Inflammatory macrophage treated with lipopolysaccharide for 1 hour (primary cell): ENCODE measurements at regions not wholly inside any gene's neighbourhood (a gene's known extent, or its start where the extent isn't known, plus 50 kb on each side); places are given as distances from the start of the nearest gene placed in this dataset.
A peak's percentile ranks its signal among the peaks of the same experiment; 100 is the strongest.
"Not testable (repeated sequence)": the region's sequence is repeated elsewhere in the genome, so short reads cannot be mapped to it uniquely, and the experiment has no call there.

Experiments used
- DNase-seq, 2 donors: peaks; one replicate each; pipeline ENCODE4 v3.0.0-alpha.2; 2020 to 2022

DNA sequence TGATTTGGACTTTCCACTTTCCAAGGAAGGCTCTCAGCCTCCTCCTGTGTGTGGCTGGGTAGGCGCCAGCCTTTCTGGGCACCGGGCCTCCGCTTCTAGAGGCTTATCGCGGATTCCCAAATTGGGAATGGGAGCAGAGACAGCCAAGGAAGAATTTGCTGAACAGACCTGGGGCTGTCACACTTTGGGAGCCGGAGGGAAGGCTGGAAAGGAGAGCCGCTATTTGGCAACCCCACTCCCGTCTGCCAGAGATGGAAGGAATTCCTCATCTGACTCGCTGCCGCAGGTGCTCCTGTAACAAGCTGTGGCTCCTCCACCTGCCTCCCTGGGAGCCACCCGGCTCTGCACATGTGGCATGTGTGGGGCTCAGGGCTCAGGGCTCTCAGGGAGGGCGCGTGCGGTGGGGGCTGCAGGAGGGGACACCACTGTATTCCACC is 50.8 kb upstream of the ECHDC3 start:
- DNase-seq, result no peak

DNA sequence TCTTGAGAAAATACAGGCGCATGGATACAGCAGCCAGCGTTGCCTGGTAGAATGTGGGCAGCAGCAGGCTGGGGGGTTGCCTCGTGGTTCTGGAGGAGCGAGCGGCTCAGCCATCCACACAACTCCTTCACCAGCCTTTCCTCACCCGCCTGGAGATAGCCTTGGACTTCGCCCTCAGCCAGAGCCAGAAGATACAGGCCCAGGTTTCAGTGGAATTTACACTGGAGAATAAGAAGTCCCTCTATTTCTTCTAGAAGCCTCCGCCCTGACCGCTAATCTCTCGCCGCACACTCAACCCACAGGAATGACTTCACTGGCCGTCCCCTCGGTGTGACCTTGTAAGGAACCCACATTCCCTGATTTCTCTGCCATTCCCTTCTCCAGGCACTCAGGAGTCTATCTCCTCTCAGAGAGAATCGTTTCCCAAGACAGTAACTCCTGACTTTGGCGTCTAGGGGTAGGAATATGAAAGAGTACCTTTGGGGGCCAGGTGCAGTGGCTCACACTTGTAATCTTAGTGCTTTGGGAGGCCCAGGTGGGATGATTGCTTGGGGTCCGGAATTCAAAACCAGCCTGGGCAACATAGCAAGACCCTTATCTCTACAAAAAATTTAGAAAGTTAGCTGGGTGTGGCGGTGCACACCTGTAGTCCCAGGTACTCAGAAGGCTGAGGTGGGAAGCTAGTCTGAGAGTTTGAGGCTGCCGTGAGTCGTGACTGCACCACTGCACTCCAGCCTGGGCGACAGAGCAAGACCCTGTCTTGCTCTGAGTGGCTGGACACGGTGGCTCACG is 52.0 kb upstream of the ECHDC3 start:
- no peak for DNase-seq

DNA sequence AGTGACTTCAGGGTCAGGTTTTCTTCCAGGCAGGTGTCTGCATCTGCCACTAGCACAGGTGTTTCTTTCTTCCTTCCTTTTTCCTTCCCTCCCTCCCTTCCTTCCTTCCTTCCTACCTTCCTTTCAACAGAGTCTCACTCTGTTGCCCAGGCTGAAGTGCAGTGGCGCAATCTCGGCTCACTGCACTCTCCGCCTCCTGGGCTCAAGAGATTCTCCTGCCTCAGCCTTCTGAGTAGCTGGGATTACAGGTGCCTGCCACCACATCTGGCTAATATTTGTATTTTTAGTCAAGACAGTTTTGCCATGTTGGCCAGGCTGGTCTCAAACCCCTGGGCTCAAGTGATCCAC is 53.8 kb upstream of the ECHDC3 start:
- DNase-seq, result not testable (repeated sequence)

DNA sequence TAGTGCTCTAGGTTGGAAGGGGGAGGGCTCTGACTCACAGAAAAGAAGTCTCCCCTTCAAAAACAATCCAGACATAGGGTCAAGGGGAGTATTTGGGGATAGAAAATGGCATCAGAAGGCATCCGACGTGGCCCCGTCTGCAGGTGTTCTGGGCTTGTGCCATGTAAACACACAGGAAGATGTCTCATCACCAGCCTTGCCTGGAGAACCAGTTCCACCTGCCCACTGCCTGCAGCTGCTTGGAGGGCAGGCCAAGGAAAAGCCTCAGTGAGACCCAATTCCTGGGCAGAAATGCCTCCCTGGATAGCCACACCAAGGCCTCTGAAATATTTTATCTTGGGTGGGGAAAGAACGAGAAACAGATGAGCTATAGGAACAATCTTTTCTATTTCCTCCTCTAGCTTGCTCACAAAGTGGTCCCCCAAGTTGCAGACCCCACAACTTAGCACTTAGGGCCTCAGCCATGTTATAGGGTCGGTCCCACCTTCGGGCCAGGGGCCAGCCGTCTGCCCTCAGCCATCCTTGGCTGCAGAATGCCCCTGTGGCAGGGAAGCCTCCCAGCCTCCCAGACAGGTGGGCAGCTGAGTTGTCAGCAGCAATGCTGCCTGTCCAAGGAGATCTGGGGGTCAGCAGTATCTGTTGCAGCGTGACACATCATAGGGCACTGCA is 54.3 kb upstream of the ECHDC3 start:
- no peak for DNase-seq

DNA sequence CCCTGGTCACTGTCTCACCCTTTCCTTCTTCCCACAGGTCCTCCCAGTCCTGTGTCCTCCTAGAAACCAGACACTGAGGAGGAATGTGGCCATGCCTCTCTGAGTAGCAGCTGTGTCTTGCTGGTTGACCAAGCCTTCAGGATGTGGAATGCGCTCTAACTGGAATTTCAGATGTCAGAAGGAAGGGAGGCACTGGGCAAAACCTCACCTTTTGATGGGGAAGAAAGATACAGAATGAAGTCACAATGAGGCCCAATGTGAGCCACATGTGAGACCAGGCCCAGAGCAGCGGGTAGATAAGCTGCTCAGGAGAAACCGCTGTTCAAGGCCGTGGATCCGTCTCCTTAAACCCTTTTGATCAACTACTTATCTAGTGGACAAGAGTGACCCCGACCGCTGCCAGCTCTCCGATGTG is 54.8 kb upstream of the ECHDC3 start:
- DNase-seq, result no peak

DNA sequence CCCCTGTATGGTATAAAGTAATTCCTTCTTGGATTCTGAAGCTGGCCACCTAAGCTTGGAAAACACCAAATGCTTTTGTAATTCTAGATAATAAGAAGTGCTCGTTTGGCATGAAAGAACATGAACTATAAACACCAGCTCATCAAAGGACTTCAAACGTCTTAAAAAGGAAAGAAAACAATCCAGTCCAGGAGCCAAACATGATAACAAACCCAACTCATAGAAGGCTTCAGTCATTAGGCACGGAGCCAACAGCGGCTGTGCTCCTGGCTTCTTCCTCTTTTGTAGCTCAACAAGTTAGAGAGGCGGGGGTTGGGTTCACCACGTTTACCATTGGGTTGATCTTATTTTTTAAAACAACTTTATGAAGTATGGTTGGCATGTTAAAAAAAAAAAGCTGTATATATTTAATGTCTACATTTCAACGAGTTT is 56.4 kb upstream of the ECHDC3 start:
- DNase-seq, result peak; percentile 74 to 77

DNA sequence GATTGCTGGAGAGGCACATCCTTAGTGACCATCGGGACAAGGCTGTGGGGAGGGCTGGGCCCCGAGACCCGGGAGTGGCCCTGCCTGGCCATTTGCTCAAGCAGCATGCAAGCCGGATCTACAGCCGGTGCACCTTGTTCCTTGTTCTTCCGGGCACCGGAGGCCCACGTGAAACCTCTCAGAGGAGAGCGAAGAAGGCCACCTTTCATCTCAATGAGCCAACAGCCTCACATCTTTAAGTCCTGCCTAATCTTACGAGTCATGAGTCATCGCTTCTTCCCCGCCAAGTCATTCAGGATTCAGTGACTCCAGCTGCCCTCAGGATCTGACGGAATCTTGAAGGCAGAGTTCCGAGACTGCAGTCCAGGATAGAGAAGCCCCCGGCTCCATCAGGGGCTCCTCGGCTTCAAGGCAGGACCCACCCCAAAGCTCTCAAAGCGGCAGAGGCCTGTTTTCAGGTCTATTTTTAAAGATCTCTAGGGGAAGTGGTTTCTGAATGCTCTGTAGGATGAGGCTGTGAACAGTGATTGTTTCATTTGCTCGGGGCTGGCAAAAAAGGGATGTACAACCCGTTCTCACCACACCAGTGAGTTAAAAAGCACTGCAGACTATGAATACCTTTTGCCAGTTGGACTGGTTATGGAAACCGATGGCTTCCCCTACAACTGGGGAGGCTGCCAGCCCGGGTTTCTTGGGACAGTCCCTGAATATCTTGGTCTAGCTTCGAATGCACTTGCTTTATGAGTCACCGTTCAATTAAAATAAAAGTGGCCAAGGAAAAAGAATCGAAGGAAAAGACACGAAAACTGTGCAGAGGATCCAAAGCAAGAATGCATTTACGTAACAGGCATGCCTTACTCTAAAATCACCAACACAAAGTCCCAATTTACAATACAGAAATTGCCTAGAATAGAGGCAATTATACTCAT is 57.2 kb upstream of the ECHDC3 start:
- peak; percentile 60 to 81 for DNase-seq

DNA sequence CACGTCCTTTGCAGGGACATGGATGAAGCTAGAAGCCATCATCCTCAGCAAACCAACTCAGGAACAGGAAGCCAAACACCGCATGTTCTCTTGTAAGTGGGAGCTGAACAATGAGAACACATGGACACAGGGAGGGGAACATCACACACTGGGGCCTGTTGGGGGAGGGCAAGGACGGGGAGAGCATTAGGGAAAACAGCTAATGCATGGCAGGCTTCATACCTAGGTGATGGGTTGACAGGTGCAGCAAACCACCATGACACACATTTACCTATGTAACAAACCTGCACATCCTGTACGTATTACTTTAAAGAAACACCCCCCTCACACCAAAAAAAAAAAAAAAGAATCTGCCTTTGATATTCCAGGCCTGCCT is 57.9 kb upstream of the ECHDC3 start:
- not testable (repeated sequence) for DNase-seq

DNA sequence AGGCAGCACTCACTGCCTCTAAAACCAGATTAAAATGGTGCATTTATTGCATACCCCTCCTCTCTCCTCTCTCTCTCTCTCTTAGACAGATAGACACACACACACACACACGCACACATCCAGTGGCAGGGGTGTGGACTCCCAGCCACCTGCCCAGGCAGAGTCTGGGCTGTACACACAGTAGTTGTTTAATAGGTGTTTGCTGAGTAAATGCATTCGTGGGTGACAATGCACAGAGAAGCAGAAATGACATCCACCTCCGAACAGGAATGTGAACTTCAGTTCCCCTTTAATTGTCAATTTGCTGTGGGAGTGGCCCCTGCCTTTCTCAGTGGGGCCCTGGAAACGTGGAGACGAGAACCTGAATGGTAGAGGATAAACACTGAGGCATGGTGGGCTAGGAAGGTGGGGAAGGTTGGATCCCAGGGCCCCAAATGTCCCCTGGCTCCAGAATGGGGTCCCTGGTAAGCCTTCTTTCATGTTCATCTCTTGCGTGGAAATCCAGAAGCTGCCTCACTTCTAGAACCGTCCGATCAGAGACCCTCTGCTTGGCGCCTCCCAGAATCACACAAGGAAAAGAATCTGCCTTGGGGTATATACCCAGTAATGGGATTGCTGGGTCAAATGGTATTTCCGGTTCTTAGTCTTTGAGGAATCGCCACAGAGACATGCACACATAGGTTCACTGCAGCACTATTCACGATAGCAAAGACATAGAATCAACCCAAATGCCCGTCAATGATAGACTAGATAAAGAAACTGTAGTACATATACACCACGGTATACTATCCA is 58.5 kb upstream of the ECHDC3 start:
- no peak for DNase-seq

DNA sequence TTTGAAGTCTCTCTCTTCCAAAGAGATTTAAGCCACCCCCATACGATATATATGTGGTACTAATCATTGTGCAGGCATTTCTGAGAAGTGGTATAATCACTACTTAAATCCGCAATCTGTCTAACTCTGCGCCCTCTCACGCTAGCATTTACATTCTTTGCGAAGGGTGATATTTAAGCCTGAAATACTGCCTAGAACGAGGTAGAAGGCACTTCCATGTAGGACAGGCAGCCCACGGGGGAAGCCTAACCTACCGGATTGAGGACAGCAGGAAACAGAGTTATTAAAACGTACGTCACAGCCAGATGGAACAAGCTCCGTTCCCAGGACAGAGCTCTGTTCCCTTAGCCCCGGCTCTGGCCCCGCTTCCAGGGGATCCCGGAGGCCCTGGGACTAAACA is 59.3 kb upstream of the ECHDC3 start:
- no peak for DNase-seq

DNA sequence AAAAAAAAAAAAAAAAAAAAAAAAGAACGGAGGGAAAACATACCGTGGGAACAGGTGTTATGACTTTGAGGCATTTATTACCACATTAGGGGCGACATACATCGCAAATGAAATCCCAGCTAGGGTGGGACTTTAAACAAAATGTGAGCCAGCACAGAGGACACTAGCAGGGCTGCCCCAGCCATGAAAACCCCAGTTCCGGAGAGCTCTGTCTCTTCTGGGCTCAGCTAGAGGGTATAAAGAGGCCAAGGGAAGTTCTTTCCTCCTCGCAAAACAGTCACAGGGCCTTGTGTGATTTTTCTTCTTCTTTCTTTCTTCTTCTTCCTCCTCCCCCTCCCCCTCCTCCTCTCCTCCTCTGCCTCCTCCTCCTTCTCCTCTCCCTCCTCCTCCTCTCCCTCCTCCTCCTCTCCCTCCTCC is 59.9 kb upstream of the ECHDC3 start:
- no peak for DNase-seq

DNA sequence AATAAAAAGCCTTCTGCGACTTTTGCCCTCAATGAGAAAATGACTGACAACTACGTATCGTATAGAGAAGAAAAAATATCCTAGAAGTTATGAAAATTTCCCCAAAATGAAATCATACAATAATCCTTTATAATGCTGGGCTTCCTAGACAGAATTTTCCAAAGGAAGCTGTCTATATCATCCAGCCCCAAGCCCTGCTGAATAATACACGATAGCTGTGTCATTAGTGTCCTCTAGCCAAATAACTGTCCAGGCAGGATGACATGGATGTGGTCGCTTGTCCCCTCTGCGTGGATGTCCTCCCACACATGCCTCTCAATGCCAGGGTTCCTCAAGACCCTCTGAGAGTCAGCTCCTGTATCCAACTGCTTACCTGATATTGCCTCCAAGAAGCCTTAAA is 61.7 kb upstream of the ECHDC3 start:
- no peak for DNase-seq

DNA sequence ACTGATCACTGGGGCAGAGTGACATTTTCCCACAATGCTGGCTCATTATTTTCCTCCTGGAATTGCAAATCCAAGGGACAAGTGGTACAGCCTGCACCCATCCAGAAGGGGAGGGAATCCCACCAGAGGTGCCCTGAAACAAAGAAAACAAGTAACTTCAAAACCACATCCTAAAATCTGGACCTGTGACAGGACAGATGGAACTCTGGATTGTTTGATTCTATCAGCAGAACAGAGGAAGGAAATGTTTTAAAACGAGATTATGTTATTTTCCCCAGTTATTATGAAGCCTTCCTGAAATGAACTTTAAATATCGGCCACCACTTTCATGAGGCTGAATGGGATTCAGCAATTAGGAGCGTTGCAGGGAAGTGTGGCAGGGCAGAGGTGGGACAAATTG is 62.2 kb upstream of the ECHDC3 start:
- DNase-seq, result no peak

DNA sequence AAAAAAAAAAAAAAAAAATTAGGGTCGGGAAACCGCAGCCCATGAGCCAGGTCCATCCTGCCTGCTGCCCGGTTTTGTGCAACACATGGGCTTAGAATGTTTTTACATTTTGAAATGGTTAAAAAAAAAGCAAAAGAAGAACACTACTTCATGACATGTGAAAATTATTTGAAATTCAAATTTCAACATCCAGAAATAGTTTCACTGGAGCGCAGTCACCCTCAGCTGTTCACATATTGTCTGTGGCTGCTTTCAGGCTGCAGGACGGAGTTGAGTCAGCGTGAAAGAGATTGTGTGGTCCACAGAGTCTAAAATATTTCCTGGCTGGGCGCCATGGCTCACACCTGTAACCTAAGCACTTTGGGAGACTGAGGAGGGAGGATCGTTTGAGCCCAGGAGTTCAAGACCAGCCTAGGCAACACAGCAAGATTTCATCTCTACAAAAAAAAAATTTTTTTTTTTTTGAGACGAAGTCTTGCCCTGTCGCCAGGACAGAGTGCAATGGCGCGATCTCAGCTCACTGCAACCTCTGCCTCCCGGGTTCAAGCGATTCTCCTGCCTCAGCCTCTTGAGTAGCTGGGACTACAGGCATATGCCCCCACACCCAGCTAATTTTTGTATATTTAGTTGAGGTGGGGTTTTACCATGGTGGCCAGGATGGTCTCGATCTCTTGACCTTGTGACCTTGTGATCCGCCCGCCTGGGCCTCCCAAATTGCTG is 63.9 kb upstream of the ECHDC3 start:
- peak; percentile 45 to 81 for DNase-seq

DNA sequence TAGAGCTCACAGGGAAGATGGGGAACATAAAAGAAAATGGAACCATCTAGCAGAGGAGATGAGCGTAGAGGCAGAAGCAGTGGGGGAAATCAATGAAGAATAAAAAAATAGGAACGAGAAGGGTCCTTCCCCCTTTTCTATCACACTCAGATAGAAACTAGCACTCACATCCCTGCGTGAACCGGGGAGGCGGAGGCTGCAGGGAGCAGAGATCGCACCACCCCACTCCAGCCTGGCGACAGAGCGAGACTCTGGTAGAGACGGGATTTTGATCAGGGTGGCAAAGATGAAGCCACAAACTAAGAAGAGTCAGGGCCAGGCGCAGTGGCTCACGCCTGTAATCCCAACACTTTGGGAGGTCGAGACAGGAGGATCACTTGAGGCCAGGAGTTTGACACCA is 64.7 kb upstream of the ECHDC3 start:
- DNase-seq, result no peak

DNA sequence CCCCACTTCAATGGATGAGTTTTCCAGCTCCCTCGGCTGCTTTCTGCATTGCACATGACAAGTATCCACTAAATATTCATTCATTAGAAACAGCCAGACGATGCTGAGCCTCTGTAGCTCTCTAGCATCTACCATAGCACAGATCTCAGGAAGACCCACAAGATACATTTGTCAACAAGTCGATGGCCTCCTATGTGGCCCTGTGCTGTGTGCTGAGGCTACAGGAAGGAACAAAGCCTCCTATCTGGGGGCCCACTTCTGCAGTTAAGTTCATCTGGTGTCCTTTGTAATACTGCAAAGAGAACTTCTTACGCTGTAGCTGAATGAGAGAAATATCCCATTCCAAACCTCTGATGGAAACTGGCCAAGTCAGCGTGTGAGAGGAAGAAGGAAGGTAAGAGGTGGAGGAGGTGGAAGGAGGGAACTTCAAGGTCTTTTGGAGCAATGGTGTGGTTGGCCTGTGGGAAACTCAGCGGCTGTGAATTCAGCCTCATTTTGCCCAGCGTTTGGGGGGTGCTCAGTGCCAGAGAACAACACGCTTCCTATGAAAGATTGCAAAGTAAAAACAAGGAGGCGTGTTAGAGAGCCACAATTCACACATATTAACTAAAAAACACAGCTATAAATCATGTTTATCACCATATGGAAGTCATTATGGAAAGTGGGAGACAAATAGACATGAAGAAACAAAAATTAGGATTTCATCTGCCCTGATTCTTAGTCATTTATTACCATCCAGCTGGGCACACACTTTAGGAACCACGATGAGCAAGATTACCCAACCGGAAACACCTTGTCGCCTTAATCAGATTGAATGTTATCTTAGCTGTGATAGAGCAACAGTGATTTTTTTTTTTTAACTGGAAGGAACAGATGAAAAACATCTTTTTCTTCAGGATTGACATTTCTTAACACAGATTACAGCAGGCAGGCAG is 62.2 kb upstream of the USP6NL start:
- no peak for DNase-seq

DNA sequence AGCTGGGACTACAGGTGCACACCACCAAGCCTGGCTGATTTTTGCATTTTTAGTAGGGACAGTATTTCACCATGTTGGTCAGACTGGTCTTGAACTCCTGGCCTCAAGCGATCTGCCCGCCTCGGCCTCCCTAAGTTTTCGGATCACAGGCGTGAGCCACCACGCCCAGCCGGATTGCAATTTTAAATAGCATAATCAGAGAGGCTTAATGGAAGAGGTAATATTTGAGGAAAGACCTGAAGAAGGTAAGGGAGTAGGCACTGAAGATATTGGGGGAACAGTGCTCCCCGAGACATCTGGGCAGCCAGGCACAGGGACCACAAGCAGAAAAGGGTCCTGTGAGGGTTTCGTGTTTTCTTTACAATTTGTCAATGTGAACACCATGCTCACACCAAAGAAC is 61.4 kb upstream of the USP6NL start:
- no peak for DNase-seq

DNA sequence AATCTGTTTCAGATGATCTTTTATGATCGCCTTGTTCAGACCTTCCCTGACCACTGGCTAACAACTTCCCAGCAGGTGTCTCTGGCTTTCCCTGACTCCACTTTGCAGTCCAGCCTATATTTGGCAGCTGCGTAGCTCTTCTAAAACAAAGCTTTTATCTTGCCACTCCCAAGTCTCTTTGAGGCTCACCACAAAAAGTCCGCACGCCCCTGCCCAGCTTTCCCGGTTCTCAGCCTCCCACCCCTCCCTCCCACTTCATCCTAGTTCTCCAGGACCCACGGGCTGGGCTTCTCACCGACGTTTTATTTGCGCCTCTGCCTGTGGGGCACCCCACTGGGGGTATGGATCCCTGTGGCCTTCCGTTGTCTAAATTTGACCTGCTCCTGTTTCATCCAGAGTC is 58.9 kb upstream of the USP6NL start:
- no peak for DNase-seq

DNA sequence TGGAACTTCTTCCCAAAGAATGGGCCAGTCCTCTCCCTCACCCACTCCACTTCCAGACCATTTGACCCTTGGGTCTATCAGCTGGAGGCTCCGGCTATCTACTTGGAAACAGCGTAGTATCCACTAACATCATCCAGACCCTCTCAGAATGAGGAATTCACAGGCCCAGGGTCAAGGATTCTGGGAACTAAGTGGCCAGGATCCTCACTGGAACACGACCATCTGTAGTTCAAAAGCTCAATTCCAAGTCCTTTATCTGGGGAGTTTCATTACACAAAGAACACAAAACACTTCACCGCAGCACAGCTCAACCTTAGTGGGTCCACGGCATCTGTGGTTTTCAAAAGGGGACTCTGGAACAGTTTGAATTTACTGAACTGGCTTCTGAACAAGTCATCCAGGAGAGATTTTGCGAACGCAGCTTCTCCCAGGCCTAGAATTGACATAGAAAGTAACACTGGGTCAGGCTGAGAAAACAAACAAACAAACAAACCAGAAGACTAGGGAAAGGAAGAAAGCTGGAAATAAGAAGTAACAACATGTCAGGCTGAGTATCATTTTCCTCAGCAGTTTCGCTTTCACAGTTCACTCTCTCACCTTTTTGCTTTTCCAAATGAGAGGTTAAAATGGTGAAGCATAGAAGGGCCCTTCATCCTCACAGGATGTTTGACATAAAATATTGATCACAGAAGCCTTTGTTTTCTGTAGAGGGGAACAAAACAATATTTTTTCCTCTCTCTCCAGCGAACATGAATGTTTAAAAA is 57.6 kb upstream of the USP6NL start:
- no peak for DNase-seq

DNA sequence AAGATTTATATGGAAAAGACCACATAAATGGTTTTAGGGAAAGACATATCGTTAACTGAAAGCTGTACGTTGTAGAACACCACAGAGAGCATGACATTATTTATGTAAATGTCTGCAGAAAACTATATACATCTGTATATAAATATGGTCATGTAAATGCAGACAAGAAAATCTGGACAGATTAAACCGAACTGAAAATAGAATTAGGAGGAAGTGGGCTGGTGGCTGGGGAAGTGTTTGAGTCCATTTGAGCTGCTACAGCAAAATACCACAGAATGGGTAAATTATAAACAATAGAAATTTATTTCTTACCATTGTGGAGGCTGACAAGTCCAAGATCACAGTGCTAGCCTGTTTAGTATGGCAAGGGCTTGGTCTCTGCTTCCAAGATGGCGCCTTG is 56.3 kb upstream of the USP6NL start:
- peak; percentile 24 to 49 for DNase-seq
